ENCODE measurements at regions not wholly inside any gene's neighbourhood (a gene's known extent, or its start where the extent isn't known, plus 50 kb on each side); places are given as distances from the start of the nearest gene placed in this dataset.
A peak's percentile ranks its signal among the peaks of the same experiment; 100 is the strongest.

DNA sequence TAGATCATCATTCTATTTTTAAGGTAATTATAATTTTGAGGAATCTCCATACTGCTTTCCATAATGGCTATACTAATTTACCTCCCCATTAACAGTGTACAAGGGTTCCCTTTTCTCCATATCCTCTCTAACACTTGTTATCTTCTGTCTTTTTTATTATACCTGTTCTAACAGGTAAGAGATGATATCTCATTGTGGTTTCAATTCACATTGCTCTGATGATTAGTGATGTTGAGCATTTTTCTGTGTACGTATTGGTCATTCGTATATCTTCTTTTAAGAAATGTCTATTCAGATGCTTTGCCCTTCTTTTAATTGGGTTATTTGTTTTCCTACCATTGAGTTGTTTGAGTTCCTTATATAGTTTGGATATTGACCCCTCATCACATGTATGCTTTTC is 81.6 kb upstream of the SCAF8 start:
- Histone ChIP-seq H3K36me3 (no peaks in the 10 kb centered on the region), H3K4me3 (no peak overlapping the region), H3K9me3 (replicated peaks) (no peaks in the 10 kb centered on the region), H3K4me1 (peaks cover 21% of the 10 kb centered on the region), H3K27ac (replicated peaks) (no peak overlapping the region), H3K27me3 (ENCODE audit: low read depth) (no peaks in the 10 kb centered on the region)
- TF ChIP-seq, protein P1, sequence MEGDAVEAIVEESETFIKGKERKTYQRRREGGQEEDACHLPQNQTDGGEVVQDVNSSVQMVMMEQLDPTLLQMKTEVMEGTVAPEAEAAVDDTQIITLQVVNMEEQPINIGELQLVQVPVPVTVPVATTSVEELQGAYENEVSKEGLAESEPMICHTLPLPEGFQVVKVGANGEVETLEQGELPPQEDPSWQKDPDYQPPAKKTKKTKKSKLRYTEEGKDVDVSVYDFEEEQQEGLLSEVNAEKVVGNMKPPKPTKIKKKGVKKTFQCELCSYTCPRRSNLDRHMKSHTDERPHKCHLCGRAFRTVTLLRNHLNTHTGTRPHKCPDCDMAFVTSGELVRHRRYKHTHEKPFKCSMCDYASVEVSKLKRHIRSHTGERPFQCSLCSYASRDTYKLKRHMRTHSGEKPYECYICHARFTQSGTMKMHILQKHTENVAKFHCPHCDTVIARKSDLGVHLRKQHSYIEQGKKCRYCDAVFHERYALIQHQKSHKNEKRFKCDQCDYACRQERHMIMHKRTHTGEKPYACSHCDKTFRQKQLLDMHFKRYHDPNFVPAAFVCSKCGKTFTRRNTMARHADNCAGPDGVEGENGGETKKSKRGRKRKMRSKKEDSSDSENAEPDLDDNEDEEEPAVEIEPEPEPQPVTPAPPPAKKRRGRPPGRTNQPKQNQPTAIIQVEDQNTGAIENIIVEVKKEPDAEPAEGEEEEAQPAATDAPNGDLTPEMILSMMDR (IDR thresholded peaks at IDR 0.05; ENCODE audit: borderline replicate concordance): no peak
- DNase-seq: no peak
- intact Hi-C loops (cut with micrococcal nuclease): no loop called here

DNA sequence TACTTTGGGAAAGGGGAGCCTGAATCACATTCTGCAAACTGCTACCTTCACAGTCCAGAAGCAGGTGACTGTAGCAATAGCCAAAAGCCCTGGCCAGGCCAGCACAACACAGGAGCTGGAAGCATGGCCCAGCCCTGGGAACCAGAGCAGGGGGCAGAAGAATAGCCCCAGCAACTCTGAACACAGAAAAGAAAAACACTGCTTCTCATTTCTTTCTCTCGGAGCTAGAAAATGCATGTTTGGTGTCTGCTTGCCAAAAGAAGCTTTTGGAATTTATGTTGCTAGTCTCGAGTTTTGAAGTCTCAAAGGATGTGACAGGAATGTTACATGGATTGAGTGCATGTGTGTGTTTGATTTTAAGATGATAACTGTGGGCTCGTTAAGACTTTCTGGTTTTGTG is 79.8 kb upstream of the SCAF8 start:
- Histone ChIP-seq H3K27ac (replicated peaks) (peak overlapping the region; percentile 62), H3K9me3 (replicated peaks) (no peaks in the 10 kb centered on the region), H3K36me3 (no peaks in the 10 kb centered on the region), H3K4me3 (no peak overlapping the region), H3K4me1 (peaks cover 21% of the 10 kb centered on the region), H3K27me3 (ENCODE audit: low read depth) (no peaks in the 10 kb centered on the region)
- DNase-seq: no peak
- intact Hi-C loops (cut with micrococcal nuclease): no loop called here
- TF ChIP-seq, protein P1 (IDR thresholded peaks at IDR 0.05; ENCODE audit: borderline replicate concordance): no peak

DNA sequence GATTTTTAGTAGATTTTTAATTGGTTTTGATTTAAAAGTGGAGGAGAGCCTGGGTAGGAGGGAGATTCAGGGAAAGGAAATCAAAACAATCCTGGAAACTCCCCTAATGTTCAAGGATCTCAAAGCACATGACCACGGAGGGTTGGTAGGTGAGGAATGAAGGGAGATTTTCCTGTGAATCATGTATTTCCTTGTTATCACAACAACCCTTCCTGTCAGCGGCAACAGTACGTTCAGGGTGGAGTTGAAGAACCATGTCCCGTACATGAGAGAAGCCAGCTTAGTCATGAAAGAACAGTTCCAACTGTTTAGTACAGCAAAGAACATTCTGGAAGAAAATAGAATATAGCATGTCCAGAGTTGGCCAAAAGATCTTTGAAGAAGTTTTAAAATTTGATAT is 79.4 kb upstream of the SCAF8 start:
- Histone ChIP-seq H3K27ac (replicated peaks) (peak overlapping the region; percentile 62), H3K4me3 (no peak overlapping the region), H3K36me3 (no peaks in the 10 kb centered on the region), H3K27me3 (ENCODE audit: low read depth) (no peaks in the 10 kb centered on the region), H3K9me3 (replicated peaks) (no peaks in the 10 kb centered on the region), H3K4me1 (peaks cover 21% of the 10 kb centered on the region)
- TF ChIP-seq, protein P1 (IDR thresholded peaks at IDR 0.05; ENCODE audit: borderline replicate concordance): no peak
- intact Hi-C loops (cut with micrococcal nuclease): no loop called here
- no peak for DNase-seq

DNA sequence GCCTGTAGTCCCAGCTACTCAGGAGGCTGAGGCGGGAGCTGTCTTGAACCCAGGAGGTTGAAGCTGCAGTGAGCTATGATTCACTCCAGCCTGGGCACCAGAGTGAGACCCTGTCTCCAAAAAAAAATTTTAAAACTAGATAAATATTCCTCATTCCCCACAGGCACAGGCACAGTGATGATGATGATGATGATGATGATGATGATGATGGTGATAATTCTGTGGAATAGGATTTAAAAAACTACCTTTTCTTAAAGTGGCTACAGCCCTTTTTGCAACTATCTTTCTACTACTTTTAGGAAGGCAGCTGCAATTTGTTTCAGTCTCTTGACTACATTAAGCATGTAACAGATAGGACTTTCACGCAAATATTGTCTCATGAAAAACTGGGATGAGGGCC is 76.6 kb upstream of the SCAF8 start:
- Histone ChIP-seq H3K27ac (replicated peaks) (no peak overlapping the region), H3K9me3 (replicated peaks) (no peaks in the 10 kb centered on the region), H3K4me3 (no peak overlapping the region), H3K27me3 (ENCODE audit: low read depth) (no peaks in the 10 kb centered on the region), H3K4me1 (peaks cover 12% of the 10 kb centered on the region), H3K36me3 (no peaks in the 10 kb centered on the region)
- TF ChIP-seq, protein P1 (IDR thresholded peaks at IDR 0.05; ENCODE audit: borderline replicate concordance): no peak
- DNase-seq: no peak
- intact Hi-C loops (cut with micrococcal nuclease): no loop called here

DNA sequence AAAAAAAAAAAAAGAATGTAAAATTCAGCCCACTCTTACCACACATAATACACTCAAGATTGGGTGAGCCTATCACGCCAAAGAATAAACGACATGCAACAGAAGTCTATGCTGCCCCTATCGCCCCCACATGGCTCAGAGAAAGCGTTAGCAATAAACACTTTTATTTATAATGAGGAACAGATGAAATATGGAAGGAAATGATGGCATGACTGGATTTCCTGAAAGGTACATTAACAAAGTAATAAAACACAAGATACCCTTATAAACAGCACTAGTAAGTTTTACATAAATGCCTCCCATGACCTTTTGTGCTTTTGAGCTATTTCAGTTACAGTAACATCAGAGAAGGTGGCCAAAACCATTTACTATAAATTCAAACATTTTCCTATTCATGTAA is 71.4 kb upstream of the SCAF8 start:
- intact Hi-C loops (cut with micrococcal nuclease): no loop called here
- H3K27me3 ChIP-seq (ENCODE audit: low read depth): no peaks in the 10 kb centered on the region
- H3K4me1 ChIP-seq: no peaks in the 10 kb centered on the region
- no peak overlapping the region for H3K4me3 ChIP-seq
- no peaks in the 10 kb centered on the region for H3K9me3 ChIP-seq (replicated peaks)
- no peaks in the 10 kb centered on the region for H3K36me3 ChIP-seq
- H3K27ac ChIP-seq (replicated peaks): no peak overlapping the region
- DNase-seq: no peak
- TF ChIP-seq, protein P1 (IDR thresholded peaks at IDR 0.05; ENCODE audit: borderline replicate concordance): no peak

DNA sequence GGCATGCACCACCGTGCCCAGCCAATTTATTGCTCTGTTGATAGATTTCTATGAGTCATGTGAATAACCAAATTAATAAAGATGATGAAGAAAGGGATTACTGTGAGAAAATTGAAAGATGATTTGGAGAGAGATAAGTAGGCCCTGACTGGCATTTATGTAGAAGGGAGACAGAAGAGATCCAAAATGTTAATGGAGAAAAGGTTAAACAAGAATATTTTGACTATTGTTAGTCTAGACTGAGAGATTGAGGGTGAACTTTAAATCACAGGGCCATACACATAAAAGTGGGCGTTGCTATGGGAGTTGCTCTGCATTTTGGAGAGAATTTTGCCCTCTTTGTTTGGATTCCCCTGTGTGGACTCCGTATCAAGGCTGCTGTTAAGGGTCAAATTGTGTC is 68.9 kb upstream of the SCAF8 start:
- Histone ChIP-seq H3K36me3 (no peaks in the 10 kb centered on the region), H3K4me3 (no peak overlapping the region), H3K4me1 (no peaks in the 10 kb centered on the region), H3K9me3 (replicated peaks) (no peaks in the 10 kb centered on the region), H3K27ac (replicated peaks) (no peak overlapping the region), H3K27me3 (ENCODE audit: low read depth) (no peaks in the 10 kb centered on the region)
- intact Hi-C loops (cut with micrococcal nuclease): no loop called here
- TF ChIP-seq, protein P1 (IDR thresholded peaks at IDR 0.05; ENCODE audit: borderline replicate concordance): no peak
- DNase-seq: no peak

Data from left ventricle myocardium inferior (tissue), 1 donor.